Neural cell (in vitro differentiated cells): ENCODE measurements at regions not wholly inside any gene's neighbourhood (a gene's known extent, or its start where the extent isn't known, plus 50 kb on each side); places are given as distances from the start of the nearest gene placed in this dataset.

ENCODE experiments used
- H2AFZ ChIP-seq: fragments of 200-600, 300-800 bp; sonication (generic), shearing (Covaris generic); 2 replicates; pipeline ENCODE4 v1.6.0; 2014; ENCODE audit warnings: low read depth, mild to moderate bottlenecking, antibody characterized with exemption, low read length, moderate library complexity
- H3F3A ChIP-seq: fragments of 200-600 bp; shearing (Covaris generic); 2 replicates; pipeline ENCODE4 v1.6.1; 2016; ENCODE audit warnings: mild to moderate bottlenecking, moderate library complexity, mixed read lengths, antibody characterized with exemption, low read length; ENCODE audit not compliant: insufficient read depth, poor library complexity, severe bottlenecking
- H3K27ac ChIP-seq: fragments of 200-600, 300-800 bp; sonication (generic), shearing (Covaris generic); 2 replicates; pipeline ENCODE4 v1.5.1; 2014; ENCODE audit warnings: mild to moderate bottlenecking, low read length, moderate library complexity
- H3K27me3 ChIP-seq: fragments of 300-800, 200-600 bp; sonication (generic), shearing (Covaris generic); 2 replicates; pipeline ENCODE4 v1.6.0; 2014; ENCODE audit warnings: mild to moderate bottlenecking, low read depth, low read length, moderate library complexity; ENCODE audit not compliant: insufficient read depth
- H3K36me3 ChIP-seq: fragments of 300-800, 200-600 bp; sonication (generic), shearing (Covaris generic); 2 replicates; pipeline ENCODE4 v1.5.1; 2014; ENCODE audit warnings: mild to moderate bottlenecking, antibody characterized with exemption, low read length, moderate library complexity; ENCODE audit not compliant: insufficient read depth
- H3K4me2 ChIP-seq: fragments of 300-800, 200-600 bp; sonication (generic), shearing (Covaris generic); 2 replicates; pipeline ENCODE4 v1.6.0; 2014; ENCODE audit warnings: mild to moderate bottlenecking, low read length
- H3K4me3 ChIP-seq: fragments of 300-800, 200-600 bp; sonication (generic), shearing (Covaris generic); 2 replicates; pipeline ENCODE4 v1.5.1; 2014; ENCODE audit warnings: mild to moderate bottlenecking, low read length, moderate library complexity
- H3K79me2 ChIP-seq: fragments of 200-600 bp; shearing (Covaris generic); replicated peaks from 2 replicates; pipeline ENCODE4 v1.6.0; 2014; ENCODE audit warnings: mild to moderate bottlenecking, low read length, moderate library complexity; ENCODE audit not compliant: insufficient read depth
- H3K9ac ChIP-seq: fragments of 300-800, 200-600 bp; sonication (generic), shearing (Covaris generic); 2 replicates; pipeline ENCODE4 v1.6.1; 2016; ENCODE audit warnings: mild to moderate bottlenecking, low read length, mixed read lengths
- H3K9me2 ChIP-seq: fragments of 200-600 bp; shearing (Covaris generic); 2 replicates; pipeline ENCODE4 v1.6.1; 2016; ENCODE audit warnings: mild to moderate bottlenecking, low read length, mixed read lengths; ENCODE audit not compliant: insufficient read depth
- H3K9me3 ChIP-seq: fragments of 200-600, 300-800 bp; sonication (generic), shearing (Covaris generic); 2 replicates; pipeline ENCODE4 v1.6.1; 2016; ENCODE audit warnings: mild to moderate bottlenecking, mixed run types, low read length, moderate library complexity, mixed read lengths
- H4K20me1 ChIP-seq: fragments of 200-600 bp; shearing (Covaris generic); 2 replicates; pipeline ENCODE4 v1.6.1; 2016; ENCODE audit warnings: mild to moderate bottlenecking, mixed run types; ENCODE audit not compliant: insufficient read depth
- EP300 ChIP-seq: fragments of 450-650 bp; conservative IDR thresholded peaks from 2 replicates; pipeline ENCODE4 v1.6.1; 2014; ENCODE audit warnings: antibody characterized with exemption, mild to moderate bottlenecking, moderate library complexity; ENCODE audit not compliant: poor library complexity, severe bottlenecking
- EZH2 ChIP-seq: fragments of 200-600, 300-800 bp; shearing (Covaris generic), sonication (generic); IDR thresholded peaks from 2 replicates; pipeline ENCODE4 v1.6.1; 2014; ENCODE audit warnings: antibody characterized with exemption, low read length, borderline replicate concordance, mild to moderate bottlenecking; ENCODE audit not compliant: insufficient read depth, poor library complexity, severe bottlenecking
- MXI1 ChIP-seq: fragments of 450-650 bp; conservative IDR thresholded peaks from 2 replicates; pipeline ENCODE4 v1.6.1; 2014; ENCODE audit warnings: antibody characterized with exemption, mild to moderate bottlenecking; ENCODE audit not compliant: poor library complexity, severe bottlenecking
- POLR2AphosphoS5 ChIP-seq: IDR thresholded peaks from 2 replicates; pipeline ENCODE4 v1.6.1; 2012
- RAD21 ChIP-seq: fragments of 450-650 bp; conservative IDR thresholded peaks from 2 replicates; pipeline ENCODE4 v1.6.1; 2014; ENCODE audit warnings: antibody characterized with exemption, mild to moderate bottlenecking, moderate library complexity
- SMC3 ChIP-seq: fragments of 450-650 bp; conservative IDR thresholded peaks from 2 replicates; pipeline ENCODE4 v1.6.1; 2014; ENCODE audit warnings: antibody characterized with exemption, mild to moderate bottlenecking, moderate library complexity; ENCODE audit not compliant: poor library complexity
- TAF1 ChIP-seq: IDR thresholded peaks from 2 replicates; pipeline ENCODE4 v1.6.1; 2012; ENCODE audit warnings: low read depth
- TF ChIP-seq, protein P1 (sequence below): fragments of 450-650 bp; IDR thresholded peaks from 2 replicates; pipeline ENCODE4 v1.5.1; 2014; ENCODE audit warnings: antibody characterized with exemption, mild to moderate bottlenecking, moderate library complexity; ENCODE audit not compliant: poor library complexity, severe bottlenecking
- TF ChIP-seq, protein P2 (sequence below): IDR thresholded peaks from 2 replicates; pipeline ENCODE4 v1.6.1; 2012; ENCODE audit warnings: borderline replicate concordance

DNA sequence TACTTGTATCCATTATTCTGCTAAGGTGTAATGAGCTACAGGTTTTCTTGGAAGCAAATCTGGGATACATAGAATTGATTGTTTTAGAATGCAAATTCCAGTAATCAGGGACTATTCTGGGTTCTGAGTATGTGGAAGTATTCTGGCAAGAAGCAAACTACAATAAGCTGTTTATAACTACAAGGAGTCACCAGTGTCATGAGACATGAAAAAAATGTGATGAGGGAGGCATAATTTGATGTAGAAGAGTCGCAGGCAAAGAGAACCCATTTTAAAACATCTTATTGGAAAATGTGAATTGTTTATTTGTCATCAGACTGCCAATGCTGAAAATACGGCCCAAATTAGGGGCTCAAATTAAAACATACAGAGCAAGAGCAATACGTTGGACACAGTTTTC, 321.8 kb upstream of the E2F7 start:
- H4K20me1 ChIP-seq: no peaks in the 10 kb centered on the region
- H3K9me2 ChIP-seq: no peaks in the 10 kb centered on the region
- peaks cover 3% of the 10 kb centered on the region for H3F3A ChIP-seq
- TF ChIP-seq, protein P1, sequence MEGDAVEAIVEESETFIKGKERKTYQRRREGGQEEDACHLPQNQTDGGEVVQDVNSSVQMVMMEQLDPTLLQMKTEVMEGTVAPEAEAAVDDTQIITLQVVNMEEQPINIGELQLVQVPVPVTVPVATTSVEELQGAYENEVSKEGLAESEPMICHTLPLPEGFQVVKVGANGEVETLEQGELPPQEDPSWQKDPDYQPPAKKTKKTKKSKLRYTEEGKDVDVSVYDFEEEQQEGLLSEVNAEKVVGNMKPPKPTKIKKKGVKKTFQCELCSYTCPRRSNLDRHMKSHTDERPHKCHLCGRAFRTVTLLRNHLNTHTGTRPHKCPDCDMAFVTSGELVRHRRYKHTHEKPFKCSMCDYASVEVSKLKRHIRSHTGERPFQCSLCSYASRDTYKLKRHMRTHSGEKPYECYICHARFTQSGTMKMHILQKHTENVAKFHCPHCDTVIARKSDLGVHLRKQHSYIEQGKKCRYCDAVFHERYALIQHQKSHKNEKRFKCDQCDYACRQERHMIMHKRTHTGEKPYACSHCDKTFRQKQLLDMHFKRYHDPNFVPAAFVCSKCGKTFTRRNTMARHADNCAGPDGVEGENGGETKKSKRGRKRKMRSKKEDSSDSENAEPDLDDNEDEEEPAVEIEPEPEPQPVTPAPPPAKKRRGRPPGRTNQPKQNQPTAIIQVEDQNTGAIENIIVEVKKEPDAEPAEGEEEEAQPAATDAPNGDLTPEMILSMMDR: no peak
- TF ChIP-seq POLR2AphosphoS5: no peak
- no peak for TF ChIP-seq EP300
- TF ChIP-seq RAD21: no peak
- no peak for TF ChIP-seq EZH2
- TF ChIP-seq TAF1: no peak
- TF ChIP-seq, protein P2, sequence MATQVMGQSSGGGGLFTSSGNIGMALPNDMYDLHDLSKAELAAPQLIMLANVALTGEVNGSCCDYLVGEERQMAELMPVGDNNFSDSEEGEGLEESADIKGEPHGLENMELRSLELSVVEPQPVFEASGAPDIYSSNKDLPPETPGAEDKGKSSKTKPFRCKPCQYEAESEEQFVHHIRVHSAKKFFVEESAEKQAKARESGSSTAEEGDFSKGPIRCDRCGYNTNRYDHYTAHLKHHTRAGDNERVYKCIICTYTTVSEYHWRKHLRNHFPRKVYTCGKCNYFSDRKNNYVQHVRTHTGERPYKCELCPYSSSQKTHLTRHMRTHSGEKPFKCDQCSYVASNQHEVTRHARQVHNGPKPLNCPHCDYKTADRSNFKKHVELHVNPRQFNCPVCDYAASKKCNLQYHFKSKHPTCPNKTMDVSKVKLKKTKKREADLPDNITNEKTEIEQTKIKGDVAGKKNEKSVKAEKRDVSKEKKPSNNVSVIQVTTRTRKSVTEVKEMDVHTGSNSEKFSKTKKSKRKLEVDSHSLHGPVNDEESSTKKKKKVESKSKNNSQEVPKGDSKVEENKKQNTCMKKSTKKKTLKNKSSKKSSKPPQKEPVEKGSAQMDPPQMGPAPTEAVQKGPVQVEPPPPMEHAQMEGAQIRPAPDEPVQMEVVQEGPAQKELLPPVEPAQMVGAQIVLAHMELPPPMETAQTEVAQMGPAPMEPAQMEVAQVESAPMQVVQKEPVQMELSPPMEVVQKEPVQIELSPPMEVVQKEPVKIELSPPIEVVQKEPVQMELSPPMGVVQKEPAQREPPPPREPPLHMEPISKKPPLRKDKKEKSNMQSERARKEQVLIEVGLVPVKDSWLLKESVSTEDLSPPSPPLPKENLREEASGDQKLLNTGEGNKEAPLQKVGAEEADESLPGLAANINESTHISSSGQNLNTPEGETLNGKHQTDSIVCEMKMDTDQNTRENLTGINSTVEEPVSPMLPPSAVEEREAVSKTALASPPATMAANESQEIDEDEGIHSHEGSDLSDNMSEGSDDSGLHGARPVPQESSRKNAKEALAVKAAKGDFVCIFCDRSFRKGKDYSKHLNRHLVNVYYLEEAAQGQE: no peak
- TF ChIP-seq SMC3: no peak
- no peak for TF ChIP-seq MXI1
- no peaks in the 10 kb centered on the region for H3K36me3 ChIP-seq
- H3K4me3 ChIP-seq: no peak overlapping the region
- H2AFZ ChIP-seq: no peak overlapping the region
- no peak overlapping the region for H3K4me2 ChIP-seq
- H3K27me3 ChIP-seq: no peaks in the 10 kb centered on the region
- no peak overlapping the region for H3K27ac ChIP-seq
- H3K79me2 ChIP-seq: peaks cover 22% of the 10 kb centered on the region
- no peak overlapping the region for H3K9ac ChIP-seq
- H3K9me3 ChIP-seq: no peaks in the 10 kb centered on the region

DNA sequence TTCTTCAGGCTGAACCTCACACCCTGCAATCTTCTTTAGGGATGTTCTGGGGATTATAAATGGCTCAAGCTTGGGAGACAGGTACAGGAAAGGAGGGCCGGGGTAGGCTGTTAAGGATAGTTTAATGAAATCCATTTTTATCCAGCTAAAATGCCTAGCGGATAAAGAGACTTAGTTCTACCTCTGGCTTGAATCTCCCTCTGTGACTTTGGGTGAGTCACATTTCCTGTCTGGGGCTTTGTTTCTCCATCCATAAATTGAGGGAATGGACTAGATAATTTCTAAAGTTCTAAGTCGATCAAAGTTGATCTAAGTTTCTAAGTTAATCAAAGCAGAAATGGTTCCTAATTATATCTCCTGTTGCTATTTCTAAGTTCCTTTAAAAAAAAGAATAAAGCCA, 319.6 kb upstream of the E2F7 start:
- H3K9me2 ChIP-seq: no peaks in the 10 kb centered on the region
- no peaks in the 10 kb centered on the region for H3K27me3 ChIP-seq
- H3K79me2 ChIP-seq: peaks cover 28% of the 10 kb centered on the region
- no peaks in the 10 kb centered on the region for H4K20me1 ChIP-seq
- peaks cover 3% of the 10 kb centered on the region for H3F3A ChIP-seq
- H3K9me3 ChIP-seq: no peaks in the 10 kb centered on the region
- TF ChIP-seq EP300 (no peak), MXI1 (no peak)
- TF ChIP-seq, protein P2: no peak
- no peak overlapping the region for H3K9ac ChIP-seq
- H3K4me3 ChIP-seq: no peak overlapping the region
- H2AFZ ChIP-seq: no peak overlapping the region
- H3K4me2 ChIP-seq: no peak overlapping the region
- H3K27ac ChIP-seq: no peak overlapping the region
- H3K36me3 ChIP-seq: no peaks in the 10 kb centered on the region
